Anterior cingulate cortex (tissue), 58 donors: ENCODE measurements at regions not wholly inside any gene's neighbourhood (a gene's known extent, or its start where the extent isn't known, plus 50 kb on each side); places are given as distances from the start of the nearest gene placed in this dataset.
A peak's percentile ranks its signal among the peaks of the same experiment; 100 is the strongest.
"Not testable (repeated sequence)": the region's sequence is repeated elsewhere in the genome, so short reads cannot be mapped to it uniquely, and the experiment has no call there.

Experiments
- DNase-seq, 58 donors: peaks; one replicate each; lab custom pipeline; 2025; lab: John Stamatoyannopoulos, UW

DNA sequence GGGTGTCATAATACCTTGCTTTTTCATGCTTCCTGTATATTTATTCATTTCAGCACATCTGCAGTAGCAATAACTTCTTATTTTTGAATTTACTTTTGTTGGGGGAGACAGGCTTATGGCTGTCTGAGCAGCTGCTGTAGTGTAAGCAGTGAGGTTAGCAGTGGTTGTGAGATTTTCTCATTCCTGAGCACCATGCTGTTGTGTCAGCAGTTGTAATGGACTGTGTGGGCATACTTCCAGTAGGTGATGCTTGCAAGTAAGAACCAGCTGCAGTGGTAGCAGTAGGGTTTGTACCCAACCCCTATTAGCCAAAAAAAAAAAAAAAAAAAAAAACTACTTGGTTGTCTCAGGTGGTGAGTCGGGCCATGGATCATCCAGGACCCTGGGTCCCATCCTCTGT, 311.6 kb downstream of the NUF2 start:
- DNase-seq, result no peak

DNA sequence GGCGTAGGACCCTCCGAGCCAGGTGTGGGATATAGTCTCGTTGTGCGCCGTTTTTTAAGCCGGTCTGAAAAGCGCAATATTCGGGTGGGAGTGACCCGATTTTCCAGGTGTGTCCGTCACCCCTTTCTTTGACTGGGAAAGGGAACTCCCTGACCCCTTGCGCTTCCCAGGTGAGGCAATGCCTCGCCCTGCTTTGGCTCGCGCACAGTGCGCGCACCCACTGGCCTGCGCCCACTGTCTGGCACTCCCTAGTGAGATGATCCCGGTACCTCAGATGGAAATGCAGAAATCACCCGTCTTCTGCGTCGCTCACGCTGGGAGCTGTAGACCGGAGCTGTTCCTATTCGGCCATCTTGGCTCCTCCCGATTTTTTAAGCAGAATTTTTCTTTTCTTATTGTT, 323.9 kb downstream of the NUF2 start:
- DNase-seq, result not testable (repeated sequence)

- DNase-seq, result no peak
Measured at GRCh38 chr1:163650624-163651023, 328.9 kb downstream of the NUF2 start.

DNA sequence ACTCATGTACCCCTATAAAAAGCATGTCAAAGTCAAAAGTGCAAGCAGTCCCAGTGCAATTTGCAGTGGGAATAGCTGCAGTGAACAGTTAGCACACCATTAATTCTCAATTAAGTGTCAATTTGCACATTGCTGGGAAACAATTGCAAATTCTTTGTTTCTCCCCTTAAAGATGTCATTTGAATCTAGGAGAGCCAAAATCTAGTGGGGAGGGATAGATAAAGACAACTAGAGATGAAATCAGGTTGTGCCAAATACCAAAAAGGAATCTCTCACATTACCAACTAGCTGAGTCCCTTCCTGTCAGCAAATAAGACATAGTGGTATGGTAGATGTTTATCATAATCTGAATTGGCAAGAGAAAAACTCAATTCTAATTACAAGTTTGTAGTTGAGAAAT, 330.7 kb downstream of the NUF2 start:
- DNase-seq, result no peak

- no peak for DNase-seq
Measured at GRCh38 chr1:163655565-163655964, 333.8 kb downstream of the NUF2 start.

DNA sequence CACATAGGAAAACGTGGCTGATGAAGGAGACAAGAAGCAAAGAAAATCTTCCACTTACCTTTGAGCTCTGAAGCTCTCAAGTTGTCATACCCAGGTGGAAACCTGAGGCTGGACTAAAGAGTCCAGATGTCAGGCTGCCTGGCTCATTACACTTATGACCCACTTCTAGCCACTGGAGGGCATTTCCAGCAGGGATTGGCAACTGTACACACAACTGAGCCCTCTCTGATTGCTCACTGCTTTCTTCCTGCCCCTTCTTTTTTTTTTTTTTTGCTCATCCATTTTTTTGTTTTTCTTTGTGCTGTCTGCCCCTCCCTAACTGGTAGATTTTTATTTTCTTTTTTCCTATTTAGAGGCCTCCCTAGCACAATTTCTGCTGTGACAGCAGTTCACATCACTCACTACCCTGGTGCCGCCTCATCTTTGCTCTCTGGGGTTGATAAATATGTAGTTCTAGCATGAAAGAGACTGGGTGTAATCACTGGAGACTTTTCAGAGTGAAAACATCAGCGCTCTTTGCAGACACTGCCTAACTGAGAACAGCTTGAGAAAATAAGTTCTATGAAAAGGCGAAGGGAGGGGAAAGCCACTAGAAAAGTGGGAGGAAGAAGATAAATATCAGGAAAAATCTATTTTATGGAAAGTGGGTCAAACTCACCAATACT, 334.5 kb downstream of the NUF2 start:
- DNase-seq, result no peak

DNA sequence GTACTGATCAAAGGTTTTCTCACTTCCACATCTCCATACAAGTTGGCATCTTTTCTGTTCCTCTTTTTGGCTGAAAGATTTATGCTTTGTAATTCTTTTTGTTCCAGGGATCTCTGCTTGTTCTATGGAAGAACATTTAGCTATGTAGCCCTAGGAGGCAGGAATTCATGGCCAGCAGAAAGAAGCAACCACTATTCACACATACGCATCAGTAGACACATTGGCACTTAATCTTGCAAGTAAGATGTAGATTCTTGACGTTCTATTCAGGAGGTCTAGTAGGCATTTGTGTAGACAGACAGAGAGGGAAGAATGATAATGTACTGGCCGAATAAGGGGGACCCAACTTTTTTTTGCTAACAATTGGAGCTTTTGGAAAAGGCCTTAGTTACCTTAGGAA, 336.0 kb downstream of the NUF2 start:
- no peak for DNase-seq

GRCh38 chr1:163661391-163661790, 339.6 kb downstream of the NUF2 start:
- DNase-seq, result peak in 5 of 58 donors; percentile 2 to 10 (median 7)

DNA sequence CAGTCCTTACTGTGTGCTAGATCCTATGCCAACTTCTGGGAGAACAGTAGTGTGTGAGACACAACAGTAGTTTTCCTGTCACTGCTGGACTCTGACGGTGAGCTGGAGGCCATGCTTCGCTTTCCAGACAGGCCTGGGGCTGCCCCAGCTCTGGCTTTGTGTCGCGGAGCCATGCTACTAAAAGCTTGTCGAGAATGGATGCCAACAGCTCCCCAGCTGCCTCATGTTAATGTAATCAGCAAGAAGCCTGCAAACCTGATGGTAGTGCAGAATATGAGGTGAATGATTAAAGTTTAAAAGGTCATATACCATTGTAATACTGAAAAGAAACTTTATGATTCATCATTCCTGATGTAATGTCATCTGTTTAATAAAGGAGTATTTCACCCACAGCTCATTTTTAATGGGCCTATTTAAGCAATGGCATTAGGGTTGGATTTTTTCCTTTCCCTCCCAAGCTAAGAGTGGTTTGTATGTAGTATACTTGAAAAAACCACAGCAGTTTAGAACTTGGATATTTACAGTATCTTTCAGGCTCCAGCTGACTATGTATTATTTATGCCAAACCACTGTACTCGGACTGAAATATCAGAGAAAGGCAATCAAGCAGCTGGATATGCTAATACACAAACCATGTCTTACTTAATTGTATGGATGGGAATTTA, 343.0 kb downstream of the NUF2 start:
- DNase-seq, result no peak

DNA sequence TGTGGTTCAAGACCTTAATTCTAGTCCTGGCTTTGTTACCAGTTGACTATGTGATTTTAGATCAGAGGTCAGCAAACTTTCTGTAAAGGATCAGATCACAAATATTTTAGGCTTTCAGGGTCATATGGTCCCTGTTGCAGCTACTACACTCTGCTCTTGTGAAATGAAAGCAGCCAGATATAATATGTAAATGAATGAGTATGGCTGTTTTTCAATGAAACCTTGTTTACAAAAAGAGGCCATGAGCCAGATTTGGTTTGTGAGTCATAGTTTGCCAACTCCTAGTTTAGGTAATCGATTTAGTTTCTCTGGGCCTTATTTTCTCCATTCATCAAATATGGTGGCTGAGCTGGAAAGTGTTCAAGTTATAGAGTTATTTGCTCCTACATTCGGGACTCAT, 346.7 kb downstream of the NUF2 start:
- no peak for DNase-seq

DNA sequence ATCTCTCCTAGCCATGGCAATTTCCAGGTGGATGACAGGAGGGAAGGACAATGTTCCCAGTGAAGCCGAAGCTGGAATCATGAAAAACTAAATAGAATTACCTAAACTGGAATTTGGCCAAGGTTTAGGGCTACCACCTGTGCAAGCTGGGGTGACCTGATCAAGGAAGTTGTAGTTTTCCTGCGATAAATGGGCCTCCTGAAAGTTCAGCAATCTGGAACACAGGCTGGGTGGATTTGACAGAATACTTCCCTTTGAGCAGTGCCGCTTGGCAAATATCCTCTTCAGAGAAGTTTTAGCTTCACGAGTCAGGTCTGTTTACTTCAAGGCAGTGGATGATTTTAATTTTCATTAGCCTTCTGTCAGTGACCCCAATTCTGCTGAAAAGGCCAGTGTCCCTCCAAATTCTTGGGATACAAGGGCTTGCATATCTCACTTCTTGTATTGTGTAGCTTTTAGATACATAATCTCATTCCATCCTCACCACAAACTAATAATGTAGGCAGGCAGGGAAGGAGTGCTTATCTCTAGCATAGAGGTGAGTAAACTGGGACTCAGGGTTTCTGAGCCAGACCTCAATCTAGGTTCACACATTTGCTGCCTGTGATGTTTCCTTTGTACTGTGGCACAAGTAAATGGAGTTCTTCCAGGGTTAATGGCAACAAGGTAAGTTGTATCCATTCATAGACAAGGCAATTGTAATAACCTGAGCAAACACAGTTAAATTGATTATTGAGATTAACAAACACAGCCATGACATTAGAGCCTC, 349.4 kb downstream of the NUF2 start:
- DNase-seq, result no peak

GRCh38 chr1:163672976-163673758, 351.4 kb downstream of the NUF2 start:
- DNase-seq, result peak in 2 of 58 donors; percentile 4 to 11

DNA sequence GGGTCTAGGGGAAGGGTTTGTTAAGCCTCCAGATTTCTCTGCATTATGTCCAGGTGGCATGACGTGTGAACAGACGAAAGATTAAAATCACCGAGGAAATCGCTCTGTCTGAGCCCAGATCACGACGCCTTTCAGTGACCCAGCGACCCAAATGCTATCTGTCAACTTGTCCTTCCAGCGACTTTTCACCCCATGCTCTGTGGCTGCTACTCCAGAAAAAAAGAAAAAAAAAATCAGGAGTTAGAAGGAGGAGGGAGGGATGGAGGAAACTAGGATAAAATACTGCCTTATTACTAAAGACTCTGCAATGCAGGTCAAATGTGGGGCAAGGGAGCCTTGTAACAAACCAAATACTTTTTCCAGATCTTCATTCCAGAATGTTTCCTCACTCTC, 352.0 kb downstream of the NUF2 start:
- DNase-seq, result no peak

GRCh38 chr1:163674236-163674635, 352.5 kb downstream of the NUF2 start:
- DNase-seq, result no peak

- no peak for DNase-seq
Measured at GRCh38 chr1:163684785-163685184, 363.0 kb downstream of the NUF2 start.

DNA sequence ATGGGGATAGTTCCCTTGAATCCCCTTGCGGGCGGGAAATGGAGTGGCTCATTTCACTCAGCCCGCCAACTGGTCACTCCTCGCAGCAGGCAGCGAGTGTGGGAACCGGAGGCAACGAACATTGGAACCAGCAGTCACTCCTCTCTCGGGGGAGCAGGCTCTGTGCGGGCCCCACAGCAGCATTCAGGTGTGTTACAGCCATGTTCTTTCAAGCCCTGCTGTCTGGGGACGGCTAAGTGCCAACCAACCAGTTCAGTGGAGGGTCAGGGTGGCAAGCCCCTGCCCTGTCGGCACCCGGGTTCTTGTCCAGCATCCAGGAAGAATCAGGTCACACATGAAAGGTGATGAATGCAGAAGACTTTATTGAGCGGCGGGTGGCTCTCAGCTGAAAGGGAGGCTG, 370.5 kb downstream of the NUF2 start:
- no peak for DNase-seq

GRCh38 chr1:163697137-163697536, 375.4 kb downstream of the NUF2 start:
- no peak for DNase-seq

- DNase-seq, result no peak
Measured at GRCh38 chr1:163701783-163702374, 380.1 kb downstream of the NUF2 start.

GRCh38 chr1:163703794-163704193, 382.0 kb downstream of the NUF2 start:
- no peak for DNase-seq

- DNase-seq, result no peak
Measured at GRCh38 chr1:163706915-163707314, 385.2 kb downstream of the NUF2 start.

GRCh38 chr1:163709636-163710035, 387.9 kb downstream of the NUF2 start:
- no peak for DNase-seq
